ENCODE measurements at regions not wholly inside any gene's neighbourhood (a gene's known extent, or its start where the extent isn't known, plus 50 kb on each side); places are given as distances from the start of the nearest gene placed in this dataset.

- WGBS (ENCODE audit: insufficient coverage, low coverage, missing lambda C conversion rate) = 5% methylated on average over 7 of the region's 7 CpGs
- Histone ChIP-seq H3K79me2 (ENCODE audit: control insufficient read depth, insufficient read depth, low read length) (no peaks in the 10 kb centered on the region), H3K9ac (ENCODE audit: insufficient read depth in 1 of 2, low read depth in 2 of 2, low read length in 2 of 2) (no peak overlapping the region), H3K9me1 (ENCODE audit: control insufficient read depth, insufficient read depth, low read length) (no peaks in the 10 kb centered on the region), H3K9me3 (replicated peaks; ENCODE audit: control insufficient read depth, insufficient read depth, low read depth, low read length) (no peaks in the 10 kb centered on the region), H3K27ac (ENCODE audit: extremely low read depth, low read depth, low read length) (no peak overlapping the region), H3K4me1 (replicated peaks in 1 of 2; ENCODE audit: control insufficient read depth in 2 of 2, insufficient read depth in 2 of 2, low read length in 2 of 2) (no peaks in the 10 kb centered on the region), H3K27me3 (ENCODE audit: control insufficient read depth in 2 of 2, insufficient read depth in 2 of 2, low read length in 2 of 2) (no peaks in the 10 kb centered on the region), H3K4me3 (no peak overlapping the region), H3K36me3 (ENCODE audit: control insufficient read depth, insufficient read depth, low read length) (no peaks in the 10 kb centered on the region), H3K4me2 (ENCODE audit: insufficient read depth, low read length) (no peak overlapping the region), H2AFZ (ENCODE audit: low read depth, low read length) (no peak overlapping the region), H4K20me1 (replicated peaks; ENCODE audit: control insufficient read depth, insufficient read depth, low read length) (no peaks in the 10 kb centered on the region)
- TF ChIP-seq MAZ (CRISPR knock-in tag; conservative IDR thresholded peaks at IDR 0.05 in 1 of 2, IDR thresholded peaks at IDR 0.05 in 1 of 2) (no peak), SFPQ (IDR thresholded peaks at IDR 0.05; ENCODE audit: low read depth, low read length) (no peak), ZNF668 (CRISPR knock-in tag; IDR thresholded peaks at IDR 0.05) (no peak), RBM25 (IDR thresholded peaks at IDR 0.05; ENCODE audit: low read depth, low read length, severe bottlenecking) (no peak)
- no TSS peak for BruUV-seq (replicated peaks)
- ChIA-PET CTCF (ENCODE audit: low intra/inter-chr PET ratio) (no interaction called here), POLR2A (no interaction called here)
- ATAC-seq (no peak), DNase-seq (ENCODE audit: extremely low read depth in 1 of 4, low spot score in 3 of 4) (no peak), FAIRE-seq (no peak)
- in situ Hi-C loops (cut with MboI) (no loop called here), intact Hi-C loops (cut with micrococcal nuclease) (no loop called here)
Measured at GRCh38 chr20:19016140-19016497, 196.3 kb upstream of the SLC24A3 start.
